Stimulated activated CD4-positive, alpha-beta T cell treated with anti-CD3 and anti-CD28 coated beads, Interleukin-1b, Interleukin-23, amount 100 ng/mL, for 24 hours (primary cell): ENCODE measurements at regions not wholly inside any gene's neighbourhood (a gene's known extent, or its start where the extent isn't known, plus 50 kb on each side); places are given as distances from the start of the nearest gene placed in this dataset.

Experiments used
- DNase-seq, 4 experiments: peaks; one replicate each; pipeline ENCODE4 v3.0.0-alpha.2; 2020; ENCODE audit warnings: low read depth in 4 of 4, low spot score in 1 of 4

- DNase-seq = no peak
These were observed 1317.4 kb upstream of the TENM3 start for GRCh38 chr4:180925805-180926204.

- no peak for DNase-seq
These were observed 1316.9 kb upstream of the TENM3 start for GRCh38 chr4:180926277-180926676.

- no peak for DNase-seq
These were observed 1310.7 kb upstream of the TENM3 start for GRCh38 chr4:180932370-180933001.

- DNase-seq = no peak
These were observed 1306.1 kb upstream of the TENM3 start for GRCh38 chr4:180937083-180937482.

GRCh38 chr4:180940680-180941079, 1302.5 kb upstream of the TENM3 start:
- no peak for DNase-seq

- no peak for DNase-seq
These were observed 1300.8 kb upstream of the TENM3 start for GRCh38 chr4:180942367-180942916.

GRCh38 chr4:180946188-180946587, 1297.0 kb upstream of the TENM3 start:
- no peak for DNase-seq

- no peak for DNase-seq
These were observed 1295.8 kb upstream of the TENM3 start for GRCh38 chr4:180947425-180947824.

- DNase-seq = no peak
These were observed 1293.6 kb upstream of the TENM3 start for GRCh38 chr4:180949424-180950213.

- DNase-seq = no peak
These were observed 1292.8 kb upstream of the TENM3 start for GRCh38 chr4:180950377-180950776.

- DNase-seq = no peak
These were observed 1291.9 kb upstream of the TENM3 start for GRCh38 chr4:180951312-180951711.

GRCh38 chr4:180953572-180953971, 1289.6 kb upstream of the TENM3 start:
- no peak for DNase-seq

- DNase-seq = no peak
These were observed 1282.3 kb upstream of the TENM3 start for GRCh38 chr4:180960743-180961401.

GRCh38 chr4:180962268-180962667, 1280.9 kb upstream of the TENM3 start:
- no peak for DNase-seq

- DNase-seq = no peak
These were observed 1276.9 kb upstream of the TENM3 start for GRCh38 chr4:180966312-180966711.

- DNase-seq = no peak
These were observed 1275.3 kb upstream of the TENM3 start for GRCh38 chr4:180967936-180968335.

- no peak for DNase-seq
These were observed 1269.3 kb upstream of the TENM3 start for GRCh38 chr4:180973894-180974293.

- no peak for DNase-seq
These were observed 1252.3 kb upstream of the TENM3 start for GRCh38 chr4:180990931-180991330.

GRCh38 chr4:180993244-180993836, 1249.9 kb upstream of the TENM3 start:
- DNase-seq = no peak

GRCh38 chr4:180994722-180995121, 1248.5 kb upstream of the TENM3 start:
- DNase-seq = no peak

GRCh38 chr4:180999217-180999616, 1244.0 kb upstream of the TENM3 start:
- no peak for DNase-seq

GRCh38 chr4:181004056-181004455, 1239.1 kb upstream of the TENM3 start:
- DNase-seq = no peak
